HG03571 (cell line): ENCODE measurements at regions not wholly inside any gene's neighbourhood (a gene's known extent, or its start where the extent isn't known, plus 50 kb on each side); places are given as distances from the start of the nearest gene placed in this dataset.
"Not testable (repeated sequence)": the region's sequence is repeated elsewhere in the genome, so short reads cannot be mapped to it uniquely, and the experiment has no call there.

Experiments
- ATAC-seq: cut with Tn5 transposase; IDR thresholded peaks from one replicate; pipeline ENCODE4 v1.9.1; 2021; ENCODE audit not compliant: unreplicated experiment

DNA sequence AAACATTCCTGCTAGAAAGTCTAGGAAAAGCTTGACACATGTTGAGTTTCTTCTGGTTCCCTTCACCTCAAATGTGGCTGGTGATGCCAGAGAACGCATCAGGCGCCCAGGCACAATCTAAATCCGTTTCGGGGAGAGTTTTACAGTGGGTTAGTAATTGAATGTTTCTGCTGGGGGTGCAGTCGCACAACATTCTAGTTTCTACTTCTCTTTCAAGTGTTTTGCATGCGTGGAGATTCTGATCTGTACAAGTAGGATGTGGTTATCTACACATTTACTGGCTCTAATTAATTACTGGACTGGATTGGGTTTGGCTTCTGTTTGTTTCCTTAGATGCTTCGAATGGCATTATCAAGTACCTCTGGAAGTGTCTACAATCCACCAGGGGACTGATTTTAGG is 173.8 kb downstream of the TMEM26 start:
- peak; percentile 94 for ATAC-seq

DNA sequence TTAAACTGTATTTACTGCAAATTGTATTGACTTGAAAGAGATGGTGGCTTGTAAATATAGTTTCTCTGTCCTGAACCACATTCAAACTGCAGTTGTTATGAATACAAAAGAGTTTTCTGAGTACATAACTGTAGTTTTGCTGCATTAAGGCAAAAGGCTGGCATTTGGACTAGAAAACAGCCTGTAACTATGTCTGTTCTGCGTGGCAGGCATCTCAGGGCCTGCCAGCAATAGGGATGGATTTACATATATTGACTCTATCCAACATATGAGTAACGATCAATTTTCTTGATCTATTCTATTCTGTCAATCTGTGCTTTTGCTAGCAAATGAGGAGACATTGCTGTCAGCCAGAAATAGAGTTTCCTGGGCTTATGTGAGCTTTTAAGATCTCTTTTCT is 174.6 kb downstream of the TMEM26 start:
- no peak for ATAC-seq

DNA sequence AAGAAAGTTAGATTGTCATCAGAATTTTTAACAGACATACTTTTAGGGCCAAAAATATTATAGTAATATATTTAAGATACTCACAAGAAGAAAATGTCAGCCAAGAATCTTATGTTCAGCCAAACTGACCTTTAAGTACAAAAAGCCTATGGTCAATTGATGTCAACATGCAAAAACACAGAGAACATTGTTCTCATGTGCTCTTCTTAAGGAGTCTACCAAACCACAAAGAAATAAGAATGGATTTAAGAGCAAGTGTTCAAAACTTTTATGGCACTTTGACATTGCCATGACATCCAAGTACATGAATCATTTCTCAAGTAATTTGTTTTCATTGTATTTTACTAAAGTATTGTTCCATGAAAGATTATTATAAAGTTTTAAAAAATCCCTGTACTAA is 180.4 kb downstream of the TMEM26 start:
- no peak for ATAC-seq

DNA sequence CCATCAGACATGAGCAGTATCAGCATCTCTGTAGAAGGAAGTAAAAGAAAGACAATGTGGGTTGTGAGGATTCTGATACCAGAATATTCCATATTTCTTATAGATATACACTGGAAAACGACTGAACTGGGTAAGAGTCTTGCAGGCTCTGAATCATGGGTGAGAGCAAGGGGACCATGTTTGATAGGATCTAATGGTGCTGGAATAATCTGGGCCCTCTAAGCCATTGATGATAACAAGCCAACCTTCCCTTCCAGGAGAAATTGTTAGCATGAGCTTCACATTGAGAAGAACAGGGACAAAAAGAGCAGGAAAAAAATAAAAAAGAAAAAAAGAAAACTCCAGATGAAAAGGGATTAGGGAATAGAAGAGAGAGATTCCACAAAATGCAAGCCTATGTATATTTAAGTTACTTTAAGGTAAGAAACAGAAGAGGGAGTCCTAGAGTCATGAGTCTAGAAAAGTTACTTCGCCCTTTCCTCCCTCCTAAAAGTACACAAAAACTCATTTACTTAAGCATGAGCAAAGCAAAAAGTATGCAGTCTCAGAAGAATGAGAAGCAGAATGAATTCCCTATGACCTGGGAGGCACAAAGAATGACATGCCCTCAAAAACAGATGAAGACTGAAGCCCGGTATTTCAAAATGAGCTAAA is 181.9 kb downstream of the TMEM26 start:
- no peak for ATAC-seq

DNA sequence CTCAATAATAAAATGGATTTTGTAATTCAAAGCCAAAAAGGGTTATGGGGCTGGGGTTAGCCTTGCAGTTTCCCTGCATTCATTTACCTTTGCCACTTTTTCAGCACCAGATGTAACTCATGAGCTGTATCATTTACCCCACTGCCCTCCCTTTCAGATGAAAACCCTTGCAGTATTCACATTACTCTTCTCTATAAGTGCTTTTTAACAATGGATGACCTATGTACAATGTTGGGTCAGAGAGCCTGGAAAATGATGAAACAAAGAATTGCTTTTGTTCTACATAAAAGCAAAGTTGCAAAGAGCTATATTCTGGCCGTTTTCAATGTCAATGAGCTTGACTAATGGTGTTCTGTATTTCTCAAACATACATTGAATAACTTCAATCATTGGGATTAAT is 189.7 kb downstream of the TMEM26 start:
- no peak for ATAC-seq

DNA sequence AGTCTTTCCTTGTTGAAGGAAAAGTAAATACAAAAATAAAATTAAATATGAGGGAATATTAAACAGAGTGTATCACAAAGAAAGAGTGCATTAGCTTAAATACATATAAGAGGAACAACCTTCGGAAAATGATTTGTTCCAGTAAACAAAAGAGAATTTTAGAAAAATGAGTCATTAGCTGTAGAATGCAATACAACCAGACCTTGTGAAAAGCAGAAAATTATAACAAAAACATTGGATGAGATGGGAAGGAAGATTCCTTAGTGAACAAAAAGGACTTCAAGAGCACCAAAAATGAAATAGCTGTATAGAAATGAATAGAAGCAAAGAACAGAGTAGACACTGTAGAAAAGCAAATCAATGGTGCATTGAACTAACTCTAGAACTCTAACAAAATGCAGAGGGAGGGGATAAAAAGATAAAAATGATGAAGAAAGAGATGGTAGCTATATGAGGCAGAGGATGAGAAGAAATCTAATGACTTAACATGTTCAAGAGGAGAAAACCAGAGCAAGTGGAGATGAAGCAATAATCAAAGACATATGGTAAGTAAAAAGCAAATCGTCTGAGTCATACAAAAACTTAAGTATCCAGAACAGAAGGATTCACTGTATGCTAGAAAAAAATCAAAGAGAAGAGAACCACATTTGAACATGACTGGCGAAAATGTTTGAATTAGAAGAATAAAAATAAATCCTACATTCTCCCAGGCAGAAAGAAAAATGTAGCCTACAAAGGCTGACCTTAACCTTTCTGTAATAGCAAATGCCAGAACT is 190.5 kb downstream of the TMEM26 start:
- no peak for ATAC-seq

DNA sequence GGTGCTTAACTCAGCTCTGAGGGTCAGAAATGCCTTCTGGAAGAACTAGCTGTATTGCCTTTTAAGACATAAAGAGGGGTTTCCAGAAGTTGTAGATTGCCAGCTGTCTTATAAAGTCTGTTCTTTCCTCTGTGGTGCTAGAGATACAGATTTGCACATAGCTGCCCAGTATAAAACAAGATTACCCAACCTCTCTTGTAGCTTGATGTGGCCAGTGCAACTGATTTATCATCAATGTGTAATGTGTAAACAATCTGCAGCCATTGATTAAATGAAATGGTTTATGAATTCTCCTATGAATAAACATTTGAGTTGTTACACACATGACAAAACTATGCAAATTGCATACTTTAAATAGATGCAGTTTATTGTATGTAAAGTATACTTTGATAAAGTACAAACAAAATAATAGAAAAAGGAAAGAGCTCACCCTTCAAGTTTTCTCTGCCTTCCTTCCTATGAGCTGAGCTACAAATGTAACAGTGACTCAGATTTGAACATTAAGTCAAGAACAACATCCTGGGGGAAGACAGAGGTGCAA is 195.2 kb downstream of the TMEM26 start:
- ATAC-seq, result no peak

DNA sequence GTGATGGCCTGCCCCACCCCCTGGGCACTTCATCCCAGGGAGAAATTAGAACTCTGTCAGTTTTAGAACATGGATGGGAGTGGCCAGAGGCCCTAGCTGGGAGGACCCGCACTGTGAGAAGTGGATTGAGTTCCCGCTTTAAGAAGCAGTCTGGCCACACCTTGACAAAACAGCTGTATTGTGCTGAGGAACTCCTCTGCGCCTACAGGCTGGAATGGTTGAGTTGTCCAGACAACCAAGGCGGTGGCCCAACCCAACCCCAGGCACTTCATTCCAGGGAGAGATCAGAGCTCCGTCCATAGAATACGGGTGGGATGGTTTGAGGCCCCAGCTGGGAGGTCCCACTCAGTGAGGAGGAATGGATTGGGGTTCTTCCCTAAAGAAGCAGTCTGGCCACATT is 196.0 kb downstream of the TMEM26 start:
- no peak for ATAC-seq

DNA sequence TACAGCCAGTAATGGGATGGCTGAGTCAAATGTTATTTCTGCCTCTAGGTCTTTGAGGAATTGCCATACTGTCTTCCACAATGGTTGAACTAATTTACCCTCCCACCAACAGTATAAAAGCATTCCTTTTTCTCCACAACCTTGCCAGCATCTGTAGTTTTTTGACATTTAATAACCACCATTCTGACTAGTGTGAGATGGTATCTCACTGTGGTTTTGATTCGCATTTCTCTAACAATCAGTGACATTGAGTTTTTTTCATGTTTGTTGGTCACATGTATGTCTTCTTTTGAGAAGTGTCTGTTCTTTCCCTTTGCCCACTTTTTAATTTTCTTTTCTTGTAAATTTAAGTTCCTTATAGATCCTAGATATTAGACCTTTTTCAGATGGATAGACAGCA is 200.9 kb downstream of the TMEM26 start:
- ATAC-seq, result not testable (repeated sequence)

DNA sequence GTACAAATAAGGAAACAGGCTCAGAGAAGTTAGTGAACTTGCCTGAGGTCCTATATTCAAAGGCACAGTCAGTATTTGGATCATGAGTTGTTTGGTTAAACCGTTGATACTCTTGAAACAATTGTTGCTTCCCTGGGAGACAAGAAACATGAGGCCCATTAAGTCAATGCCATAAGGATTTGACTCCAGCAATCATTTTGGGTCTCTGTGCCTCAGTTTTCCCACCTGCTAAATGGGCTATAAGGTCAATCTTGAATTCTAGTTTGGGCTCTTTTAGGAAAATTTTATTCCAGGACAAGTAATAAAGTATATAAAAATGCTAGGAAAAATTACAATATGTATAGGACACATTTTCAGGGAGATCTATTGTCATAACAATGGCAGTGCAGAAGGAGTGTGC is 202.1 kb downstream of the TMEM26 start:
- no peak for ATAC-seq

DNA sequence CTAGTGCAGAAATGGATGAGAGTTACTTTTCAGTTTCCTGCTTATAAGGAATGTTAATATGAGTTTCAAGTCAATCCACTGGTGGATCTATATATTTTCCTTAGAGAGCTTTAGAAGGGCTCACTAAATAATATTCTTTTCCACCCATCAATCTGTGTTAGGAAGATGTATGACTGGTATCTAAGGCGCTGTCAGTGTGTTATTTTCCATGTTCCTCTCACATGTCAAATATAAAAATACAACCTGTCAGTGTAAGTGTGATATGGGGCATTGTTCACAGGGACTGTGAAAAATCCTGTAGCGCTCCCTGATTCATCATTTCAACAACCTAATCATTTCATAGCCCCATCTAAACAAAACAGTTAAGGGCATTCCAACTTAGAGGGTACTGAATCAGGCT is 203.1 kb downstream of the TMEM26 start:
- no peak for ATAC-seq

DNA sequence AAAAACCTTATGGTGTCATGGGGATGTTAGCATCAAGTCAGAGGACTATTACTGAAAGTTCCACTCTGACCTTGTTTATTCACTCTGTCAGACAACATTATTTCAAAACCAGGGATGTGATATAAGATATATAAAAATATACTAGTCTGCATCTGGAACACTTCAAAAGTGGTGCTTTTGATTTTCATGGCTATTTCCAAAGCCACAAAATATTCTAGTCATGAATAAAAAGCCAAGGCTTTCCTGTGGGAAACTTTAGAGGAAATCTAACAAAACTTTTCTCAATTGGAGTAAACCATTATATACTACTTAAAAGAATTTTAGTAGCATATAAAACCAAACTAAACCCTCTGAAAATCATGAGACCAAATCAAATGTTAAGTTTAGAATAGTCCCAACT is 205.2 kb downstream of the TMEM26 start:
- no peak for ATAC-seq

DNA sequence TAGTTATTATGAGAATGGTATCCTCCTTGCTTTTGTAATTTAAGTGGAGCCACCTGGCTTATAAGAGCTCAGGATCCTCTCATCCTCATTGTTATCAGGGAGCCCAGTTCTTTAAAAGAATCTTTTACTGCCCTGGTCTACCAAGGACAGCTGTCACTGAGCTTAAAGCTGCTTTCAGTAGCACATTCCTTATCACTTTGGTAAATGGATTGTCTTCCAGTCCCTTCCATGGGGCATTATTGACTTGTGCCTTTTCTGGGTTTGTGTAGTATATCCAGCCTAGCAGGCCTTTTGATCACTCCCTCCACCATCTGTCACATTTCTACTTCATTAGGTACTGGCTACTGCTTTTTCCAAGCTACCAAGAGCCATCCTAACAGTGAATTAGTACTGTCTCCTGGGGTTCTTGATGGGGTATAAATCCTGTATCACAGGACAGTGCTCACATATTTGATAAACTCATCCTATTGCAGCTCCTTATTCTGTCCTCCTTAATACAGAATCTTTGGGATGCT is 208.9 kb downstream of the TMEM26 start:
- no peak for ATAC-seq

DNA sequence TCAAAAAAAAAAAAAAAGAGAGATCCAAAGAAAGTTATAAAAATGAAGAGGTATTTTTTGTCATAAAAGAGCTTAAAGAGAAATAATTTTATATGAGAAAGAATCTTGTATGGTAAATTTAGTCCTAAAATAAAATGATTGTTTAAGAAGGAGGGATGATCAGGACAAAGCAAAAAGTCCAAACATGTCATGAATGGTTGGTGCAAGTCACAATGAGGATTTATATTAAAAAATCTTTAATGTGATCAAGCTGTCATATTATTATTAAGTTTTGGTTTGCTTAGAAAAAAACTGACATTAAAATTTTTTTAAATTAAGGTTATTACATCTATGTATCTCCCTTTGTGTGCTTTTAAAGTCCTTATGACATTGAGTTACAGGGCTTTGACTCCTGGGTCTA is 220.4 kb downstream of the TMEM26 start:
- ATAC-seq, result no peak

DNA sequence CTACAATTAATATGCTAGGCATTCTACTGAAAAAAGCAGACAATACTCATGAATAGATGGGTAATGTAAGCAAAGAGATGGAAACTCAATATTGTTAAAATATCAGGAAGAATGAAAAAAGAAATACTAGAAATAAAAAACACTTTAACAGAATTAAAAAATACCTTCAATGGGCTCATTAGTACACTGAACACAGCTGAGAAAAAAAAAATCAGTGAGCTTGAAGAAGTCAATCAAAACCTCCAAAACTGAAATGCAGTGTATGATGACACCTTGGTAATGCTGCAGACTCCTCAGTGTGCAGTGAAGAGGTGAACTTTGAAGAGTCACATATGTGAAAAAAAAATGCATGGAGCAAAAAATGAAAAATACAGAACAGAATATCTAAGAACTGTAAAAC is 227.2 kb downstream of the TMEM26 start:
- ATAC-seq, result no peak

DNA sequence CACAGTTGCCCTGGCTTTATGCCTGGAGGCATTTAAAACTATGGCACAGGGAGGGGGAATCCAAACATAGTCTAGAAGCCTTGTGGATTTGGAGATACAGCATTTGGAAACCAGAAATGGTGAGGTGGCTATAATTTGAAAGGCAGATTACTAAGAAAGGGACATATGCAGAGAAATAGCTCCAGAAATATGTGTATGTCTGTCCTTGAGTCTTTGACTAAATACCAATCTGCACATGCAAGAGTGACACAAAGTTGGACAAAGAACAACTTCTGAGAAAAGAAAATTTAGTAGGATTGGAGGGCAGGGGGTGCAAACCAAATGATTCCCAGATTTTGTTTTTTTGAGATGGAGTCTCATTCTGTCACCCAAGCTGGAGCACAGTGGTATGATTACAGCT is 229.6 kb downstream of the TMEM26 start:
- ATAC-seq, result no peak

DNA sequence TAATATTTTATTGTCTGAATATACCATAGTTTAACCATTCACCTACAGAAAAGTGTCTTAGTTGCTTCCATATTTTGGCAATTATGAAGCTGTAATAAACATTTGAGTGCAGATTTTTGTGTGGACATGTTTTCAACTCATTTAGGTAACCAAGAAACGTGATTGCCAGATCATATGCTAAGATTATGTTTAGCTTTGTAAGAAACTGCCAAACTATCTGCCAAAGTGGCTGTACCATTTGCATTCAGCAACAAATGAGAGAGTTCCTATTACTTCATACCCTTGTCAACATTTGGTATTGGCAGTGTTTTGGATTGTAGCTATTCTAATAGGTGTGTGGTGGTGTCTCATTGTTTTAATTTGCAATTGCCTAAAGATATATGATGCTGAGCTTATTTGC is 233.5 kb downstream of the TMEM26 start:
- ATAC-seq, result no peak

DNA sequence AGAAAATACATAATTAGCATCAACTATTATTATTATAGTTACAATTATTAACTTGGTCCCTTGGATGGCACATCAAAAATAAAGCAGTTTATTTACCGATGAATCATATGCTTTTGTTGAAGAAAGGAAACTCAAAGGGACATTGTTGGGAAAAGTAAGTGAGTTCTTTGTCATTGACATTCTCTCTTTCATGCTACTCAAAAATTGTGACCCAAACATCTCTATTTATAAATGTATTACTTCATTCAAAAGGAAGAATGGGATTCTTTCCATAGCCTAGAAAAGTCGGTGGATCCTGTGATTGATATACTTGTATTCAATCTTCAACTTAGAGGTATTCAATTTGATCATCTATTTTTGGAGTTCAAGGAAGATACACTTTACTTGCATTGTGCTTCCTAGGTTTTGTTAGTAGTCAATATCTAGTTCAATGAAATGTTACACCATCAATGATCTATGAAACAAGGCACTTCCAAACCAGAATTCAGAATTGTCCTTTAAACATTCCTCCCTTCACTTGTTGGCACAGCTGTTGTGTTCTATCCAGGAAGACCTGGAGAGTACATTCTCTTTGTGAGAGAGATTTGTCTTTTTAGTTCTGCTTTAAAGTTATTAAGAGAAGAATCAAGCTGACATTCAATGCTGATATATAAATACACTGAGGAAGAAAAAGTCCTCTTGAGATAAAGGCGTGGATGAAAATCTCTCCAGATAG is 235.2 kb downstream of the TMEM26 start:
- ATAC-seq, result no peak

DNA sequence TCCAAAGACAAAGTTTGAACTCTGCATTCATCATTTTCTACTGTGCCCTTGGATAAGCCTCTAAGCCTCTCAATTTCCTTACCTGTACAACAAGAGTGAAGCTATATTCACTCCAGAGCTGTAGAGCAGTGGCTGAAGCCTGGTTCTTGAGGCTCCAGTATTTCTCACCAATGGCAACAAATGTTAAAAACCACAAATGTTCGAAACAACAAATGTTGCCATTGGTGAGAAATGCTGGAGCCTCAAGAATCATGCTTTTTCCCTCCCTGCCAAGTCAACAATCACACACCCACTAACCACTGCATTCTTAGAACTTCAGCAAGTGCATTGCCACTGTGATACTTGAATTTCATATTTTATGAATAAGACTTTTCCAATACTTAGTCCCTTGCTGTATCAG is 237.9 kb downstream of the TMEM26 start:
- ATAC-seq, result no peak

DNA sequence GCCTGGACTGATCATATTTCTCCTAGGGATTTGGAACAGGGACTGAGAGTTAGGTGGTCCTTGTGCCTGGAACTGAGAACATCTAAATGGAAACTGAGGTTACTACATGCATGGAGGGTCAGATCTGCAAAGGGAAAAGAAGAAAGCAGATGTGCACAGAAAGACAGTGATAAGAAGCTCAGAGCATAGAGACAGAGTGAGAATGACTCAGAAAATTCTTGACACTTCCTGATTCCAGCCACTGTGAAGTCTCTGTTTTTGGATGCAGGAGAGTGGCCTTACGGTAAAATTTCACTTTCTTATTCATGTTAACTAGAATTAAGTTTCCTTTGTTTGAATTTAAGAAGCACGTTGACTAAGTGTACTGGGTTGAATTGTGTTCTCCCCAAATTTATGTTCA is 241.7 kb downstream of the TMEM26 start:
- ATAC-seq, result no peak

DNA sequence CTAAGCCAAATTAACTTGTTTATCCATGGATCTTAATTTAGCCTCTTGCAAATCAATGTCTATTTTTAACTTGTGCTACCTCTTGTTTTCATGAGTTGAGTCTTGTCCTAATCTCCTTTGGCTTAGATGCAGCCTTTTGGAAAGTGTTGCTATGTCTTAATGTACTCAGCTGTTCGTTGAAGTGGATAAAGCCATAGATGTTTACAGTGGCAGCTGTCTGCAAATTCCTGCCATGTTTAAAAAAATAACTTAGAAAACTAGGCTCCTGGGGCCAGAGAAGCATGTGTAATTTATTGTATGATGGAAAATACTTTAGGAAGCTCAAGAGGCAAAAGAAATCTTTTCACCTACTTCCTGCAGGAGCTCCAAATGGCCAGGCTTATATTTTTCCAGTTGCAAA is 253.1 kb upstream of the RHOBTB1 start:
- no peak for ATAC-seq

DNA sequence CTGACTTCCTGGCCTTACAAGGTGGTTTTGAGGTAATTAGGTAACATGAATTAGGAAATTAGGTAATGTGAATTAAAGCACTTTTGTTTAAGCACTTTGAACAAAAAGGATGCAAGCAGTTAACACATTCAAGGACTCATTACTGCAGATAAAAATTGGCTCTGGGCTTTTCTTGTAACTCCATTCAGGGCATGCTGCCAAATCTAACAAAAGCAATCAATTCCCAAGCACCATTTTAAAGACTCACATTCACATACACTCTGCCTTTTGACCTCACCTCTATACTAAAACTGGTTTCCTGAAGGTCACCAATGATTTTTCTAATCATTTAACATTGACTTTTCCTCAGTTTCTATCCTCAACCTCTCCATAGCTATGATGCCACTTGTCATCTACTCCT is 251.2 kb upstream of the RHOBTB1 start:
- ATAC-seq, result no peak
